ENCODE measurements at regions not wholly inside any gene's neighbourhood (a gene's known extent, or its start where the extent isn't known, plus 50 kb on each side); places are given as distances from the start of the nearest gene placed in this dataset.
"Not testable (repeated sequence)": the region's sequence is repeated elsewhere in the genome, so short reads cannot be mapped to it uniquely, and the experiment has no call there.

- Histone ChIP-seq H3K79me2 (no peaks in the 10 kb centered on the region), H3K4me2 (ENCODE audit: low read length) (no peak overlapping the region), H3K9me3 (ENCODE audit: control insufficient read depth, low read length) (no peaks in the 10 kb centered on the region), H3K4me3 (ENCODE audit: low read depth, low read length) (no peak overlapping the region), H3K27ac (no peak overlapping the region), H3K27me3 (ENCODE audit: control insufficient read depth, insufficient read depth, low read length) (no peaks in the 10 kb centered on the region), H3K9ac (no peak overlapping the region), H2AFZ (no peak overlapping the region), H3K36me3 (ENCODE audit: control insufficient read depth, insufficient read depth, low read length) (no peaks in the 10 kb centered on the region), H3K4me1 (no peaks in the 10 kb centered on the region)
- TF ChIP-seq CTCF (IDR thresholded peaks at IDR 0.05) = no peak
Measured at GRCh38 chr11:135002236-135002635, 590.2 kb upstream of the B3GAT1 start.

GRCh38 chr11:135001581-135001980 is 589.5 kb upstream of the B3GAT1 start:
- no peak overlapping the region for H3K4me2 ChIP-seq (ENCODE audit: low read length)
- H3K27me3 ChIP-seq (ENCODE audit: control insufficient read depth, insufficient read depth, low read length) = no peaks in the 10 kb centered on the region
- H3K79me2 ChIP-seq = no peaks in the 10 kb centered on the region
- no peak overlapping the region for H2AFZ ChIP-seq
- H3K4me3 ChIP-seq (ENCODE audit: low read depth, low read length) = no peak overlapping the region
- no peaks in the 10 kb centered on the region for H3K36me3 ChIP-seq (ENCODE audit: control insufficient read depth, insufficient read depth, low read length)
- H3K27ac ChIP-seq = no peak overlapping the region
- no peaks in the 10 kb centered on the region for H3K4me1 ChIP-seq
- no peak overlapping the region for H3K9ac ChIP-seq
- H3K9me3 ChIP-seq (ENCODE audit: control insufficient read depth, low read length) = no peaks in the 10 kb centered on the region
- TF ChIP-seq CTCF (IDR thresholded peaks at IDR 0.05) = no peak

GRCh38 chr11:135001065-135001464 is 589.0 kb upstream of the B3GAT1 start:
- not testable (repeated sequence) for H3K9me3 ChIP-seq (ENCODE audit: control insufficient read depth, low read length); H3K36me3 ChIP-seq (ENCODE audit: control insufficient read depth, insufficient read depth, low read length); H3K27ac ChIP-seq; H3K4me1 ChIP-seq; H3K4me2 ChIP-seq (ENCODE audit: low read length); H3K79me2 ChIP-seq; H3K9ac ChIP-seq; H3K27me3 ChIP-seq (ENCODE audit: control insufficient read depth, insufficient read depth, low read length); H2AFZ ChIP-seq; H3K4me3 ChIP-seq (ENCODE audit: low read depth, low read length)

GRCh38 chr11:134999590-134999989 is 587.5 kb upstream of the B3GAT1 start:
- Histone ChIP-seq H3K4me3 (ENCODE audit: low read depth, low read length) (no peak overlapping the region), H3K4me2 (ENCODE audit: low read length) (no peak overlapping the region), H3K27ac (no peak overlapping the region), H3K79me2 (no peaks in the 10 kb centered on the region), H2AFZ (no peak overlapping the region), H3K9ac (no peak overlapping the region), H3K9me3 (ENCODE audit: control insufficient read depth, low read length) (no peaks in the 10 kb centered on the region), H3K4me1 (no peaks in the 10 kb centered on the region), H3K36me3 (ENCODE audit: control insufficient read depth, insufficient read depth, low read length) (no peaks in the 10 kb centered on the region), H3K27me3 (ENCODE audit: control insufficient read depth, insufficient read depth, low read length) (no peaks in the 10 kb centered on the region)
- no peak for TF ChIP-seq CTCF (IDR thresholded peaks at IDR 0.05)

GRCh38 chr11:134997652-134998320 is 585.7 kb upstream of the B3GAT1 start:
- no peak overlapping the region for H3K27ac ChIP-seq
- no peak overlapping the region for H2AFZ ChIP-seq

More at GRCh38 chr11:134997652-134998320, 585.7 kb upstream of the B3GAT1 start:
- Histone ChIP-seq H3K4me3 (ENCODE audit: low read depth, low read length) (no peak overlapping the region), H3K79me2 (no peaks in the 10 kb centered on the region), H3K36me3 (ENCODE audit: control insufficient read depth, insufficient read depth, low read length) (no peaks in the 10 kb centered on the region), H3K4me2 (ENCODE audit: low read length) (no peak overlapping the region), H3K4me1 (no peaks in the 10 kb centered on the region), H3K9me3 (ENCODE audit: control insufficient read depth, low read length) (no peaks in the 10 kb centered on the region), H3K9ac (no peak overlapping the region), H3K27me3 (ENCODE audit: control insufficient read depth, insufficient read depth, low read length) (no peaks in the 10 kb centered on the region)
- TF ChIP-seq CTCF (IDR thresholded peaks at IDR 0.05) = no peak

All from parathyroid adenoma (tissue), 2 donors.